HG02623 (cell line): ENCODE measurements at regions not wholly inside any gene's neighbourhood (a gene's known extent, or its start where the extent isn't known, plus 50 kb on each side); places are given as distances from the start of the nearest gene placed in this dataset.
"Not testable (repeated sequence)": the region's sequence is repeated elsewhere in the genome, so short reads cannot be mapped to it uniquely, and the experiment has no call there.

ENCODE experiments used
- ATAC-seq: cut with Tn5 transposase; IDR thresholded peaks from one replicate; pipeline ENCODE4 v1.9.1; 2021; ENCODE audit warnings: moderate library complexity; ENCODE audit not compliant: unreplicated experiment

DNA sequence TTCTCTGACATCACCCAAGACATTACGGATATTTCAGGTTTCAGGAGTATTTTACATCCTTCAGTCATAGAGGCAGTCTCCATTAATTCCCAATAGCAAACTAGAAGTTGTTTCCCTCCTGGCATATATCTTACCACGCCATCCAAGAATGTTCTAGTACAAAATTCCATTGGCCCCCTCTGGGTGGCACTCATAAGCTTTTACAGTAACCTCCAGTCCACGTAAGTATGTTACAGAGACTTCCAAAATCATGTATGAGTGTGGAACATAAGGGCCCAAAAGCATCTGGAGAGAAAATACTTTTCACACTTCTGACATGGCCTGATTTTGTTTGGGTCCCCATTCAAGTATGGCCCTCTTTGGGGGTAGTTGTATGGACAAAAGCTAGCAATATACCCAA is 58.1 kb upstream of the DHRS4 start:
- no peak for ATAC-seq

GRCh38 chr14:23896609-23897153 is 56.9 kb upstream of the DHRS4 start:
- no peak for ATAC-seq

GRCh38 chr14:23897291-23897690 is 56.3 kb upstream of the DHRS4 start:
- ATAC-seq = not testable (repeated sequence)

- ATAC-seq = not testable (repeated sequence)
Measured at GRCh38 chr14:23898359-23898758, 55.2 kb upstream of the DHRS4 start.

- no peak for ATAC-seq
Measured at GRCh38 chr14:23899788-23900187, 53.8 kb upstream of the DHRS4 start.

- no peak for ATAC-seq
Measured at GRCh38 chr14:23903442-23903841, 50.1 kb upstream of the DHRS4 start.
